Endothelial cell (in vitro differentiated cells): ENCODE measurements at regions not wholly inside any gene's neighbourhood (a gene's known extent, or its start where the extent isn't known, plus 50 kb on each side); places are given as distances from the start of the nearest gene placed in this dataset.
A peak's percentile ranks its signal among the peaks of the same experiment; 100 is the strongest.

Source experiments
- DNase-seq: peaks from one replicate; pipeline ENCODE4 v3.0.0; 2021; ENCODE audit warnings: low spot score
- H3K27ac Mint-ChIP-seq: one replicate; pipeline ENCODE4 v1.8.0; 2021; ENCODE audit warnings: mixed read lengths, inconsistent platforms; ENCODE audit not compliant: unreplicated experiment
- H3K27me3 Mint-ChIP-seq: one replicate; pipeline ENCODE4 v1.8.0; 2021; ENCODE audit warnings: mild to moderate bottlenecking, moderate library complexity, mixed read lengths, inconsistent platforms; ENCODE audit not compliant: unreplicated experiment
- H3K36me3 Mint-ChIP-seq: one replicate; pipeline ENCODE4 v1.8.0; 2021; ENCODE audit warnings: mild to moderate bottlenecking, low read depth, mixed read lengths, inconsistent platforms; ENCODE audit not compliant: unreplicated experiment
- H3K4me1 Mint-ChIP-seq: one replicate; pipeline ENCODE4 v1.8.0; 2021; ENCODE audit warnings: mild to moderate bottlenecking, mixed read lengths, inconsistent platforms; ENCODE audit not compliant: unreplicated experiment
- H3K4me3 Mint-ChIP-seq: one replicate; pipeline ENCODE4 v1.8.0; 2021; ENCODE audit warnings: mild to moderate bottlenecking, mixed read lengths, inconsistent platforms; ENCODE audit not compliant: unreplicated experiment
- H3K9me3 Mint-ChIP-seq: one replicate; pipeline ENCODE4 v1.8.0; 2021; ENCODE audit warnings: mixed read lengths, inconsistent platforms; ENCODE audit not compliant: unreplicated experiment
- CTCF ChIP-seq: fragments of 200-600 bp; sonication (generic); IDR thresholded peaks from one replicate; pipeline ENCODE4 v1.5.0; 2021; ENCODE audit warnings: antibody characterized with exemption; ENCODE audit not compliant: unreplicated experiment

GRCh38 chr14:61884711-61885110, 122.5 kb downstream of the SNAPC1 start:
- no peak for TF ChIP-seq CTCF
- no peaks in the 10 kb centered on the region for H3K9me3 Mint-ChIP-seq
- no peaks in the 10 kb centered on the region for H3K36me3 Mint-ChIP-seq
- H3K4me1 Mint-ChIP-seq, result no peaks in the 10 kb centered on the region
- no peak for DNase-seq
- no peaks in the 10 kb centered on the region for H3K27me3 Mint-ChIP-seq
- no peak overlapping the region for H3K27ac Mint-ChIP-seq
- no peak overlapping the region for H3K4me3 Mint-ChIP-seq

- H3K36me3 Mint-ChIP-seq, result no peaks in the 10 kb centered on the region
Observed at GRCh38 chr14:61885203-61885961, 123.2 kb downstream of the SNAPC1 start.

DNA sequence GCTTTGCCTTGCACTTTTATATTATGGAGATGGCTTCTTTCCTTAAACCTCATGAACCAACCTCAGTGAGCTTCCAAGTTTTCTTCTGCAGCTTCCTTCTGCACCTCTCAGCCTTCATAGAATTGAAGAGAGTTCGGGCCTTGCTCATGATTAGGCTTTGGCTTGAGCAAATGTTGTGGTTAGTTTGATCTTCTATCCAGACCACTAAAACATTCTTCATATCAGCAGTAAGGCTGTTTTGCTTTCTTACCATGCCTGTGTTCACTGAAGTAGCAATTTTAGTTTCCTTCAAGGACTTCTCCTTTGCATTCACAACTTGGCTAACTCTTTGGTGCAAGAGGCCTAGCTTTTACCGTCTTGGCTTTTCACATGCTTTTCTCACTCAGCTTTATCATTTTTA, 125.4 kb downstream of the SNAPC1 start:
- TF ChIP-seq CTCF, result no peak
- Mint-ChIP-seq H3K27ac (no peak overlapping the region), H3K4me3 (no peak overlapping the region)

More at GRCh38 chr14:61885203-61885961, 123.2 kb downstream of the SNAPC1 start:
- peaks cover under 1% of the 10 kb centered on the region for H3K4me1 Mint-ChIP-seq
- no peak for DNase-seq
- no peak overlapping the region for H3K27ac Mint-ChIP-seq
- no peaks in the 10 kb centered on the region for H3K9me3 Mint-ChIP-seq
- no peak overlapping the region for H3K4me3 Mint-ChIP-seq
- no peaks in the 10 kb centered on the region for H3K27me3 Mint-ChIP-seq
- TF ChIP-seq CTCF, result no peak

GRCh38 chr14:61889914-61890351, 127.7 kb downstream of the SNAPC1 start:
- H3K27me3 Mint-ChIP-seq, result peaks cover 4% of the 10 kb centered on the region
- DNase-seq, result no peak
- no peak overlapping the region for H3K4me3 Mint-ChIP-seq
- peaks cover 11% of the 10 kb centered on the region for H3K4me1 Mint-ChIP-seq
- no peaks in the 10 kb centered on the region for H3K36me3 Mint-ChIP-seq
- no peaks in the 10 kb centered on the region for H3K9me3 Mint-ChIP-seq
- TF ChIP-seq CTCF, result peak; percentile 28
- H3K27ac Mint-ChIP-seq, result peak overlapping the region; percentile 7

More for the DNA sequence above, 125.4 kb downstream of the SNAPC1 start:
- H3K9me3 Mint-ChIP-seq, result no peaks in the 10 kb centered on the region
- DNase-seq, result no peak
- H3K27me3 Mint-ChIP-seq, result peaks cover 4% of the 10 kb centered on the region
- H3K36me3 Mint-ChIP-seq, result no peaks in the 10 kb centered on the region
- H3K4me1 Mint-ChIP-seq, result peaks cover 11% of the 10 kb centered on the region

DNA sequence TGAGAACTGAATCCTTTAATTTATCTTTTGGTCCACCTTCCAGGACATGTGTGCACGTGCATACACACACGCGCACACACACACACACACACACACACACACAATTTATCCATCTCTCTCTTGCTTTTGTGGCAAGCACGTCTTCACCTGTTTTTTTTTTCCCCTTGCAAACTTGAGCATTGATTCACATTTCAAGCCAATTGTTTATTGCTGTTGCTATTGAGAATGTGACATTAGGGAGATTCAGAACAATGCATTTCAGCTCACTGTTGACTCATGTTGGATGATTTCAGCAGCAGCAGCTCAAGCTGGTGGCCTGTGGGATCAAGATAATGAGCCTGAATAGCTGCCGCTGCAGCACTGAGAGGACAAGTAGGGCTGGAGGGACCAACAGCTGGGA, 128.9 kb downstream of the SNAPC1 start:
- Mint-ChIP-seq H3K4me1 (peaks cover 11% of the 10 kb centered on the region), H3K36me3 (no peaks in the 10 kb centered on the region), H3K27ac (peak overlapping the region; percentile 61), H3K4me3 (no peak overlapping the region), H3K27me3 (peaks cover 4% of the 10 kb centered on the region), H3K9me3 (no peaks in the 10 kb centered on the region)
- DNase-seq, result peak; percentile 20
- TF ChIP-seq CTCF, result no peak
